Heart right ventricle (tissue), 16 donors: ENCODE measurements at regions not wholly inside any gene's neighbourhood (a gene's known extent, or its start where the extent isn't known, plus 50 kb on each side); places are given as distances from the start of the nearest gene placed in this dataset.

ENCODE experiments used
- ATAC-seq, 8 donors: fragments of 200-7000 bp; cut with Tn5 transposase; one replicate each; pipeline ENCODE4 v1.9.1; 2020; ENCODE audit warnings: mild to moderate bottlenecking in 8 of 8, moderate library complexity in 8 of 8, moderate number of reproducible peaks in 1 of 8
- DNase-seq, 2 donors: peaks; one replicate each; pipeline ENCODE4 v3.0.0-alpha.2; 2020
- H3K27ac ChIP-seq, 10 donors: fragments of 200-600 bp; sonication (generic) in 2 of 10; one replicate each; pipeline versions ENCODE4 v1.5.0 to v1.8.0; 2020 to 2022; ENCODE audit warnings: mild to moderate bottlenecking in 3 of 10
- H3K27me3 ChIP-seq, 7 donors: fragments of 200-600 bp; one replicate each; pipeline ENCODE4 v1.8.0; 2021 to 2022; ENCODE audit warnings: mild to moderate bottlenecking in 2 of 7
- H3K36me3 ChIP-seq, 9 donors: fragments of 200-600 bp; sonication (generic) in 1 of 9; one replicate each; pipeline versions ENCODE4 v1.5.0 to v1.8.0; 2020 to 2022; ENCODE audit warnings: mild to moderate bottlenecking in 2 of 9
- H3K4me1 ChIP-seq, 9 donors: fragments of 200-600 bp; sonication (generic) in 1 of 9; one replicate each; pipeline versions ENCODE4 v1.5.0 to v1.8.0; 2020 to 2022; ENCODE audit warnings: mild to moderate bottlenecking in 4 of 9
- H3K4me3 ChIP-seq, 10 donors: fragments of 200-600 bp; sonication (generic) in 2 of 10; one replicate each; pipeline versions ENCODE4 v1.5.0 to v1.8.0; 2020 to 2022; ENCODE audit warnings: mild to moderate bottlenecking in 7 of 10, moderate library complexity in 2 of 10
- H3K9me3 ChIP-seq, 11 donors: fragments of 200-600 bp in 10 of 11; sonication (generic) in 2 of 11; one replicate each; pipeline versions ENCODE4 v1.5.0 to v1.8.0; 2013 to 2022; ENCODE audit warnings: mild to moderate bottlenecking in 2 of 11, control low read depth in 1 of 11, moderate library complexity in 1 of 11
- CTCF ChIP-seq, 9 donors: fragments of 200-600 bp; sonication (generic) in 2 of 9; IDR thresholded peaks; one replicate each; pipeline versions ENCODE4 v1.5.0 to v1.8.0; 2021 to 2022; ENCODE audit warnings: antibody characterized with exemption in 9 of 9, mild to moderate bottlenecking in 5 of 9, moderate library complexity in 1 of 9
- WGBS, 2 donors: extraction: QIAGEN DNeasy Blood & Tissue Kit; methylation state at CpG; one replicate each; pipeline ENCODE4 v1.1.7; 2013; ENCODE audit warnings: inconsistent platforms in 1 of 2; 5-methylcytosine and 5-hydroxymethylcytosine counted together
- intact Hi-C, 10 donors: fragments of 100-400 bp; cut with DNase I; formaldehyde crosslinking; loops; one replicate each; pipeline versions ENCODE4 v1.11.1 to v1.14.2; 2022
- donor health status: Arrhythmogenic right ventricular cardiomyopathy.
- donor health status: ischemic (EF 13 %, LVEDD 7.1; RV severe dilation, severe dysfunction).
- donor health status: healthy with polysubstance abuse.
- donor health status: DM: no; HTN: yes; CAD: no.
- donor health status: DM: no; HTN: no; CAD: no.
- donor health status: ischemic (EF 25% LVEDD 6.9; RV normal size, moderate dysfunction).
- donor health status: ischemic (EF 25% LVEDD 5.7; RV mildly dilated, moderate dysfunction).
- donor health status: healthy.
- donor health status: DM: yes; HTN: yes; CAD: no.
- donor health status: Ischemic cardiomyopathy.
- donor health status: ischemic (EF 35%, LVEDD 5.7; RV mildly dilated, moderate dysfunction).
- donor health status: nonischemic (EF 11% LVEDD 7.7; RV severe dilation, severe dysfunction).
- donor health status: DM: yes; HTN: yes; CAD: no.
- donor health status: PGD.
- donor health status: ischemic (EF 29% LVEDD 5.4; RV normal size, mild dysfunction).
- donor health status: nonischemic (EF 23%, LVEDD 6.1; RV moderate dilation, normal function).

- no peak for TF ChIP-seq CTCF (IDR thresholded peaks at IDR 0.05)
- H3K27ac ChIP-seq = no peak overlapping the region
- DNase-seq = no peak
- H3K27me3 ChIP-seq = no peaks in the 10 kb centered on the region
- intact Hi-C loops = no loop called here
- H3K36me3 ChIP-seq = no peaks in the 10 kb centered on the region
- no peak for ATAC-seq
- no peak overlapping the region for H3K4me3 ChIP-seq
- no peaks in the 10 kb centered on the region for H3K9me3 ChIP-seq
- WGBS, 2 donors = 80 to 83% methylated on average over 6 of the region's 6 CpGs
- H3K4me1 ChIP-seq = no peaks in the 10 kb centered on the region
These were observed 82.8 kb upstream of the PLET1 start for GRCh38 chr11:112343368-112344039.

GRCh38 chr11:112344040-112344413 is 83.4 kb upstream of the PLET1 start:
- ATAC-seq (no peak), DNase-seq (no peak)
- no peaks in the 10 kb centered on the region for H3K36me3 ChIP-seq
- H3K4me1 ChIP-seq = no peaks in the 10 kb centered on the region
- no peaks in the 10 kb centered on the region for H3K9me3 ChIP-seq
- H3K27me3 ChIP-seq = no peaks in the 10 kb centered on the region
- WGBS, 2 donors = 75 to 88% methylated on average over 1 of the region's 1 CpG
- intact Hi-C loops = no loop called here
- H3K27ac ChIP-seq = no peak overlapping the region
- H3K4me3 ChIP-seq = no peak overlapping the region
- no peak for TF ChIP-seq CTCF (IDR thresholded peaks at IDR 0.05)

GRCh38 chr11:112345166-112345565 is 84.5 kb upstream of the PLET1 start:
- ATAC-seq = no peak
- intact Hi-C loops = no loop called here
- TF ChIP-seq CTCF (IDR thresholded peaks at IDR 0.05) = no peak
- no peak overlapping the region for H3K27ac ChIP-seq
- H3K36me3 ChIP-seq = no peaks in the 10 kb centered on the region
- WGBS, 2 donors = 89 to 97% methylated on average over 3 of the region's 3 CpGs
- no peaks in the 10 kb centered on the region for H3K9me3 ChIP-seq
- H3K4me3 ChIP-seq = no peak overlapping the region
- H3K4me1 ChIP-seq = no peaks in the 10 kb centered on the region
- no peaks in the 10 kb centered on the region for H3K27me3 ChIP-seq
- no peak for DNase-seq

- Histone ChIP-seq H3K4me3 (no peak overlapping the region), H3K9me3 (no peaks in the 10 kb centered on the region), H3K27ac (no peak overlapping the region), H3K36me3 (no peaks in the 10 kb centered on the region), H3K4me1 (no peaks in the 10 kb centered on the region), H3K27me3 (no peaks in the 10 kb centered on the region)
- intact Hi-C loops = no loop called here
- peak in 1 of 8 donors; percentile 17 for ATAC-seq
- 72 to 74% methylated on average over 4 of the region's 4 CpGs for WGBS, 2 donors
- TF ChIP-seq CTCF (IDR thresholded peaks at IDR 0.05) = no peak
- DNase-seq = no peak
These were observed 85.0 kb upstream of the PLET1 start for GRCh38 chr11:112345706-112346105.
